ENCODE measurements at regions not wholly inside any gene's neighbourhood (a gene's known extent, or its start where the extent isn't known, plus 50 kb on each side); places are given as distances from the start of the nearest gene placed in this dataset.

DNA sequence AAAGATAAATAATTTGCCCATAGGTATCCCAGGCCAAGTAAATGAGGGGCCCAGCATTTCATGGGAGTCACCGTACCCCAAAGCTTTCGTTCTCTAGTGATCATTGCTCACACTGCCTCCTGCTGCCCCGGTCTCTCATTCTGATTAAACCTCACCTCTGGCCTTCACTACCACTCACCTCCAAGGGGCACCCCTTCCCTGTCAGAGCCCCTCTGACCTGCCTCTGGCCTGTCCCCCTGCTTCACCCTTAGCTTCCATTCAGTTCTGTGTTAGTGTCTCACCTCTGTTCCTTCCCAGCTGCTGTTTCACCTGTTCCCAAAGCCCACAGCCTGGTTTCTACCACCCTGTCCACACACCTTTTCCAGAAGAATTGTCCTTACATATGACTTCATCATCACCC, 150.3 kb upstream of the E2F8 start:
- TF ChIP-seq HNRNPK (IDR thresholded peaks at IDR 0.05; ENCODE audit: low read depth, low read length, poor library complexity, severe bottlenecking), result no peak
- TF ChIP-seq ZNF232 (CRISPR knock-in tag; IDR thresholded peaks at IDR 0.05), result no peak
- TF ChIP-seq POLR2A (conservative IDR thresholded peaks at IDR 0.05), result no peak
- TF ChIP-seq, protein P1, sequence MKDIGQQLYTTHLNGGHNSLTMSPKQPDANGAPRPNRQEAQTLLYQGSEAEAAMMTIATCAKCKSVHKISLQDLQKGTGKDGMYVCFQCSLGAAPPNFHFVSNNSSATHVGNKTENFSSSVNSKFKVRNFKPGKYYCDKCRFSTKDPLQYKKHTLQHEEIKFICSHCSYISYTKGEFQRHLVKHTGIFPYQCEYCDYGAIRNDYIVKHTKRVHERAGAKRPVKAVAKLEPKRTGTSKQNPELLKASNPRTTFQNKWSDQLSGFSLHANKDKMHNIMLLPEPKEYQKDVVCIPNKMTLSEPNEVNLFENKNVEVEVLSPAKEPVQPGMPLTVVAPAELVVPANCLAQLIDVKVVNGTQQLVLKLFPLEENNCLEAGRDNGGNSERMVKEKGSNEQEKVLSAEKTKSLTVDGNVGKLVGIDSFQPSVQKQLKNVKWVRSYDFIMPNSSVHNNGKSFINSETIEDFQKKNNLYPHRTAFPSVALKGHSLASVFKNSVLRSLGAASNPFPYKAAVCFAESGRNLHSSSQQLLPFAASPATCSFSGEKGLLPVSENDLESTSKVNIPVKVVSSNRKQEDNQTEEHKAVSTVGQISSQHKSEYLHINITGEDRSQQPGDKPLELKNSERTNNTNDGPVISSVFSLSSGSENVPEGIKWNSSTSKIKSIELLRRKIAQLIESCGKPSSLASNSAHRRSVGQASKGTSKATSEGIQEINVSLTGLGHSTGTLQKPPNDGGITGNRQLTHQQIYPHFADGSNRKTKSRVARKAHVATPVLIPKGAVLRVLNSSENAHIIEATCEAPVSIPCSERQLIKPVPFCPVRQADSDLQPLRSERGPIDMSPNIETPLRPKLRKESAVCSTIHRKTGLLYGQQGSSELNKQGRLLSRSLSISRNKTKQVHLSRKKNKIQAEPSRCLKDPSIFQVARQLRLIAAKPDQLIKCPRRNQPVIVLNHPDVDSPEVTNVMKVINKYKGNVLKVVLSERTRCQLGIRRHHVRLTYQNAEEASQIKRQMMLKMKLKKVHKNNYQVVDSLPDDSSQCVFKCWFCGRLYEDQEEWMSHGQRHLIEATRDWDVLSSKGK (CRISPR knock-in tag; IDR thresholded peaks at IDR 0.05), result no peak
